ENCODE measurements at regions not wholly inside any gene's neighbourhood (a gene's known extent, or its start where the extent isn't known, plus 50 kb on each side); places are given as distances from the start of the nearest gene placed in this dataset.

- TF ChIP-seq ZNF839 (CRISPR knock-in tag; IDR thresholded peaks at IDR 0.05; ENCODE audit: borderline replicate concordance): no peak
- TF ChIP-seq NFE2L1 (CRISPR knock-in tag; IDR thresholded peaks at IDR 0.05; ENCODE audit: borderline replicate concordance): no peak
- no peak for TF ChIP-seq NR2C2 (CRISPR knock-in tag; IDR thresholded peaks at IDR 0.05; ENCODE audit: borderline replicate concordance)
- TF ChIP-seq HHEX (CRISPR knock-in tag; IDR thresholded peaks at IDR 0.05): no peak
- no peak for TF ChIP-seq GPN1 (CRISPR knock-in tag; IDR thresholded peaks at IDR 0.05; ENCODE audit: borderline replicate concordance)
- 0 out of 2 replicates have a peak, but pooled peaks have one; percentile 11 for TF ChIP-seq GATAD2A (CRISPR knock-in tag; IDR thresholded peaks at IDR 0.05)
- no peak for TF ChIP-seq ZSCAN22 (CRISPR knock-in tag; IDR thresholded peaks at IDR 0.05)
- TF ChIP-seq ONECUT2 (CRISPR knock-in tag; IDR thresholded peaks at IDR 0.05): no peak
- no peak for TF ChIP-seq CCAR2 (optimal IDR thresholded peaks at IDR 0.05; ENCODE audit: low read depth, low read length)
- 0 out of 2 replicates have a peak, but pooled peaks have one; percentile 20 for TF ChIP-seq TFAP4 (IDR thresholded peaks at IDR 0.05; ENCODE audit: borderline replicate concordance, low read depth)
- no peak for TF ChIP-seq YEATS4 (CRISPR knock-in tag; IDR thresholded peaks at IDR 0.05; ENCODE audit: borderline replicate concordance)
- TF ChIP-seq ZFX (CRISPR knock-in tag; IDR thresholded peaks at IDR 0.05; ENCODE audit: low read depth): 0 out of 2 replicates have a peak, but pooled peaks have one; percentile 35
- no peak for TF ChIP-seq ZNF569 (CRISPR knock-in tag; IDR thresholded peaks at IDR 0.05; ENCODE audit: borderline replicate concordance)
- no peak for TF ChIP-seq DBP (CRISPR knock-in tag; IDR thresholded peaks at IDR 0.05; ENCODE audit: not compliant biosample characterization)
- no peak for TF ChIP-seq HCFC1 (IDR thresholded peaks at IDR 0.05; ENCODE audit: low read depth, low read length)
- peak; percentile 28; the same call in 1 of the 2 replicates for TF ChIP-seq YEATS2 (CRISPR knock-in tag; IDR thresholded peaks at IDR 0.05; ENCODE audit: borderline replicate concordance)
- 0 out of 2 replicates have a peak, but pooled peaks have one; percentile 14 for TF ChIP-seq SIN3A (IDR thresholded peaks at IDR 0.05; ENCODE audit: borderline replicate concordance, low read depth, low read length)
- TF ChIP-seq ZNF629 (CRISPR knock-in tag; conservative IDR thresholded peaks at IDR 0.05): no peak
- TF ChIP-seq IRF1 (CRISPR knock-in tag; IDR thresholded peaks at IDR 0.05; ENCODE audit: low read depth): no peak
- TF ChIP-seq ZMAT5 (CRISPR knock-in tag; IDR thresholded peaks at IDR 0.05; ENCODE audit: borderline replicate concordance, low read depth): no peak
- no peak for TF ChIP-seq ZNF225 (CRISPR knock-in tag; IDR thresholded peaks at IDR 0.05)
- TF ChIP-seq FOXO1 (CRISPR knock-in tag; IDR thresholded peaks at IDR 0.05): no peak
- TF ChIP-seq ZNF766 (CRISPR knock-in tag; IDR thresholded peaks at IDR 0.05; ENCODE audit: borderline replicate concordance): no peak
- peak; percentile 36; the same call in 1 of the 2 replicates for TF ChIP-seq ZBTB7A (CRISPR knock-in tag; IDR thresholded peaks at IDR 0.05)
- no peak for TF ChIP-seq ZNF503 (CRISPR knock-in tag; IDR thresholded peaks at IDR 0.05)
- TF ChIP-seq PAX8 (CRISPR knock-in tag; IDR thresholded peaks at IDR 0.05; ENCODE audit: borderline replicate concordance): no peak
- no peak for TF ChIP-seq NPAS2 (CRISPR knock-in tag; IDR thresholded peaks at IDR 0.05; ENCODE audit: borderline replicate concordance)
These were observed 70.4 kb upstream of the SMURF2 start (continued) for GRCh38 chr17:64732336-64733006.

Data from HepG2 (cell line).